OCI-LY7 (cell line): ENCODE measurements at regions not wholly inside any gene's neighbourhood (a gene's known extent, or its start where the extent isn't known, plus 50 kb on each side); places are given as distances from the start of the nearest gene placed in this dataset.

Experiments
- EZH2phosphoT487 ChIP-seq: fragments of 200-600 bp; sonication (generic); IDR thresholded peaks from 2 replicates; pipeline ENCODE4 v1.6.1; 2018; ENCODE audit warnings: low read depth, borderline replicate concordance, mild to moderate bottlenecking, mixed run types, antibody characterized with exemption, low read length, moderate library complexity, mixed read lengths
- TF ChIP-seq, protein P1 (sequence below): fragments of 200-600 bp; sonication (generic); conservative IDR thresholded peaks from 2 replicates; pipeline ENCODE4 v1.5.1; 2014; ENCODE audit warnings: mild to moderate bottlenecking, antibody characterized with exemption, low read length, moderate library complexity, mixed read lengths

DNA sequence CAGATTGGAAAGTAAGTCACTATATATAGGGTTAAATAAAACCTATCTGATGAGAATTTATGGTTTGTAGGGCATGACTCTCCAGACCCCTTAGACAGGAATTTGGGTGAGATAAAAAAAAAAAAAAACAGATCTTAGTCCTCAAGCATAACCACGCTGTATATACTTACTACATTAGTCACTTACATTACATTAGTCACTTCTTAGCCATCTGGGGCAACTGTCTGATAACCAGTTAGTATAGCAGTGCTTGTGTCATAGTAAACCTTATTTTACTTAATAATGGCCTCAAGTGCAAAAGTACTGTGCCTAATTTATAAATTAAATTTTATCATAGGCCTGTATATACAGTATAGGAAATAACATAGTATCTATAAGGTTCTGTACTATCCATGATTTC, 60.2 kb upstream of the RPS6KA6 start:
- TF ChIP-seq, protein P1, sequence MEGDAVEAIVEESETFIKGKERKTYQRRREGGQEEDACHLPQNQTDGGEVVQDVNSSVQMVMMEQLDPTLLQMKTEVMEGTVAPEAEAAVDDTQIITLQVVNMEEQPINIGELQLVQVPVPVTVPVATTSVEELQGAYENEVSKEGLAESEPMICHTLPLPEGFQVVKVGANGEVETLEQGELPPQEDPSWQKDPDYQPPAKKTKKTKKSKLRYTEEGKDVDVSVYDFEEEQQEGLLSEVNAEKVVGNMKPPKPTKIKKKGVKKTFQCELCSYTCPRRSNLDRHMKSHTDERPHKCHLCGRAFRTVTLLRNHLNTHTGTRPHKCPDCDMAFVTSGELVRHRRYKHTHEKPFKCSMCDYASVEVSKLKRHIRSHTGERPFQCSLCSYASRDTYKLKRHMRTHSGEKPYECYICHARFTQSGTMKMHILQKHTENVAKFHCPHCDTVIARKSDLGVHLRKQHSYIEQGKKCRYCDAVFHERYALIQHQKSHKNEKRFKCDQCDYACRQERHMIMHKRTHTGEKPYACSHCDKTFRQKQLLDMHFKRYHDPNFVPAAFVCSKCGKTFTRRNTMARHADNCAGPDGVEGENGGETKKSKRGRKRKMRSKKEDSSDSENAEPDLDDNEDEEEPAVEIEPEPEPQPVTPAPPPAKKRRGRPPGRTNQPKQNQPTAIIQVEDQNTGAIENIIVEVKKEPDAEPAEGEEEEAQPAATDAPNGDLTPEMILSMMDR, result no peak
- TF ChIP-seq EZH2phosphoT487, result no peak
